ENCODE measurements at regions not wholly inside any gene's neighbourhood (a gene's known extent, or its start where the extent isn't known, plus 50 kb on each side); places are given as distances from the start of the nearest gene placed in this dataset.

GRCh38 chr13:65125236-65125635 lies 2104.9 kb downstream of the PCDH9 start:
- FAIRE-seq (no peak), ATAC-seq (no peak), DNase-seq (ENCODE audit: low spot score) (no peak)
- Histone ChIP-seq H3K79me2 (ENCODE audit: insufficient read depth, low read length) (no peaks in the 10 kb centered on the region), H3K27ac (ENCODE audit: extremely low read length, insufficient read depth, low read length) (no peak overlapping the region), H3K4me2 (ENCODE audit: low read depth, low read length) (no peak overlapping the region), H2AFZ (ENCODE audit: low read length) (no peak overlapping the region), H3K27me3 (ENCODE audit: control insufficient read depth in 1 of 2, insufficient read depth in 2 of 2, low read length in 2 of 2) (no peaks in the 10 kb centered on the region), H4K20me1 (ENCODE audit: insufficient read depth, low read length) (no peaks in the 10 kb centered on the region), H3K4me3 (replicated peaks in 1 of 3; ENCODE audit: insufficient read depth in 1 of 3, low read depth in 2 of 3, low read length in 3 of 3) (no peak overlapping the region), H3K36me3 (replicated peaks in 1 of 2; ENCODE audit: control insufficient read depth in 1 of 2, insufficient read depth in 2 of 2, low read length in 2 of 2) (no peaks in the 10 kb centered on the region), H3K9ac (ENCODE audit: insufficient read depth, low read depth, low read length) (no peak overlapping the region), H3K9me3 (ENCODE audit: low read length) (no peaks in the 10 kb centered on the region), H3K4me1 (ENCODE audit: insufficient read depth, low read length) (no peaks in the 10 kb centered on the region)
- ChIA-PET CTCF (ENCODE audit: low intra/inter-chr PET ratio, low total read pairs) (no interaction called here), POLR2A (no interaction called here)
- no TSS peak for BruUV-seq (replicated peaks)
- in situ Hi-C loops (cut with HindIII; ENCODE audit: extremely low pct_ligation_motif_present, low pct_unique_long_range_greater_than_20kb), result no loop called here
- intact Hi-C loops (cut with micrococcal nuclease; ENCODE audit: unreplicated experiment), result no loop called here
- TF ChIP-seq REST (IDR thresholded peaks at IDR 0.05; ENCODE audit: borderline replicate concordance in 1 of 2, low read depth in 1 of 2, low read length in 2 of 2), result no peak
- TF ChIP-seq ZNF460 (CRISPR knock-in tag; IDR thresholded peaks at IDR 0.05; ENCODE audit: borderline replicate concordance), result no peak
- TF ChIP-seq, protein P1, sequence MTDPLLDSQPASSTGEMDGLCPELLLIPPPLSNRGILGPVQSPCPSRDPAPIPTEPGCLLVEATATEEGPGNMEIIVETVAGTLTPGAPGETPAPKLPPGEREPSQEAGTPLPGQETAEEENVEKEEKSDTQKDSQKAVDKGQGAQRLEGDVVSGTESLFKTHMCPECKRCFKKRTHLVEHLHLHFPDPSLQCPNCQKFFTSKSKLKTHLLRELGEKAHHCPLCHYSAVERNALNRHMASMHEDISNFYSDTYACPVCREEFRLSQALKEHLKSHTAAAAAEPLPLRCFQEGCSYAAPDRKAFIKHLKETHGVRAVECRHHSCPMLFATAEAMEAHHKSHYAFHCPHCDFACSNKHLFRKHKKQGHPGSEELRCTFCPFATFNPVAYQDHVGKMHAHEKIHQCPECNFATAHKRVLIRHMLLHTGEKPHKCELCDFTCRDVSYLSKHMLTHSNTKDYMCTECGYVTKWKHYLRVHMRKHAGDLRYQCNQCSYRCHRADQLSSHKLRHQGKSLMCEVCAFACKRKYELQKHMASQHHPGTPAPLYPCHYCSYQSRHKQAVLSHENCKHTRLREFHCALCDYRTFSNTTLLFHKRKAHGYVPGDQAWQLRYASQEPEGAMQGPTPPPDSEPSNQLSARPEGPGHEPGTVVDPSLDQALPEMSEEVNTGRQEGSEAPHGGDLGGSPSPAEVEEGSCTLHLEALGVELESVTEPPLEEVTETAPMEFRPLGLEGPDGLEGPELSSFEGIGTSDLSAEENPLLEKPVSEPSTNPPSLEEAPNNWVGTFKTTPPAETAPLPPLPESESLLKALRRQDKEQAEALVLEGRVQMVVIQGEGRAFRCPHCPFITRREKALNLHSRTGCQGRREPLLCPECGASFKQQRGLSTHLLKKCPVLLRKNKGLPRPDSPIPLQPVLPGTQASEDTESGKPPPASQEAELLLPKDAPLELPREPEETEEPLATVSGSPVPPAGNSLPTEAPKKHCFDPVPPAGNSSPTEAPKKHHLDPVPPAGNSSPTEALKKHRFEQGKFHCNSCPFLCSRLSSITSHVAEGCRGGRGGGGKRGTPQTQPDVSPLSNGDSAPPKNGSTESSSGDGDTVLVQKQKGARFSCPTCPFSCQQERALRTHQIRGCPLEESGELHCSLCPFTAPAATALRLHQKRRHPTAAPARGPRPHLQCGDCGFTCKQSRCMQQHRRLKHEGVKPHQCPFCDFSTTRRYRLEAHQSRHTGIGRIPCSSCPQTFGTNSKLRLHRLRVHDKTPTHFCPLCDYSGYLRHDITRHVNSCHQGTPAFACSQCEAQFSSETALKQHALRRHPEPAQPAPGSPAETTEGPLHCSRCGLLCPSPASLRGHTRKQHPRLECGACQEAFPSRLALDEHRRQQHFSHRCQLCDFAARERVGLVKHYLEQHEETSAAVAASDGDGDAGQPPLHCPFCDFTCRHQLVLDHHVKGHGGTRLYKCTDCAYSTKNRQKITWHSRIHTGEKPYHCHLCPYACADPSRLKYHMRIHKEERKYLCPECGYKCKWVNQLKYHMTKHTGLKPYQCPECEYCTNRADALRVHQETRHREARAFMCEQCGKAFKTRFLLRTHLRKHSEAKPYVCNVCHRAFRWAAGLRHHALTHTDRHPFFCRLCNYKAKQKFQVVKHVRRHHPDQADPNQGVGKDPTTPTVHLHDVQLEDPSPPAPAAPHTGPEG (CRISPR knock-in tag; IDR thresholded peaks at IDR 0.05), result no peak
- TF ChIP-seq RBFOX2 (IDR thresholded peaks at IDR 0.05; ENCODE audit: low read depth, low read length), result no peak
- TF ChIP-seq ZKSCAN8 (CRISPR knock-in tag; IDR thresholded peaks at IDR 0.05; ENCODE audit: borderline replicate concordance), result no peak
- TF ChIP-seq TFAP4 (IDR thresholded peaks at IDR 0.05; ENCODE audit: borderline replicate concordance, low read depth), result no peak
- no peak for TF ChIP-seq MTA3 (CRISPR knock-in tag; IDR thresholded peaks at IDR 0.05)
- TF ChIP-seq JDP2 (CRISPR knock-in tag; IDR thresholded peaks at IDR 0.05; ENCODE audit: borderline replicate concordance), result no peak
- TF ChIP-seq GPBP1L1 (CRISPR knock-in tag; IDR thresholded peaks at IDR 0.05), result no peak
- no peak for TF ChIP-seq ZNF382 (CRISPR knock-in tag; IDR thresholded peaks at IDR 0.05; ENCODE audit: borderline replicate concordance)
- no peak for TF ChIP-seq CREM (IDR thresholded peaks at IDR 0.05)
- TF ChIP-seq CREM (CRISPR knock-in tag; IDR thresholded peaks at IDR 0.05), result no peak
- 0% methylated on average over 1 of the region's 1 CpG for WGBS (ENCODE audit: low lambda C conversion rate)
